Lower leg skin (tissue), 3 donors: ENCODE measurements at regions not wholly inside any gene's neighbourhood (a gene's known extent, or its start where the extent isn't known, plus 50 kb on each side); places are given as distances from the start of the nearest gene placed in this dataset.

Source experiments
- CTCF ChIP-seq, 3 donors: fragments of 450-650 bp; IDR thresholded peaks; one replicate each; pipeline ENCODE4 v1.5.1; 2016; ENCODE audit warnings: antibody characterized with exemption in 3 of 3, mild to moderate bottlenecking in 3 of 3, moderate library complexity in 2 of 3
- POLR2A ChIP-seq, 2 donors: fragments of 450-650 bp; IDR thresholded peaks; one replicate each; pipeline ENCODE4 v1.6.1; 2016 to 2017; ENCODE audit warnings: antibody characterized with exemption in 2 of 2, mild to moderate bottlenecking in 1 of 2, moderate library complexity in 1 of 2

- TF ChIP-seq CTCF (IDR thresholded peaks at IDR 0.05) (no peak), POLR2A (IDR thresholded peaks at IDR 0.05) (no peak)
Observed at GRCh38 chr7:156049366-156049765, 237.1 kb upstream of the SHH start.
